ENCODE measurements at regions not wholly inside any gene's neighbourhood (a gene's known extent, or its start where the extent isn't known, plus 50 kb on each side); places are given as distances from the start of the nearest gene placed in this dataset.

DNA sequence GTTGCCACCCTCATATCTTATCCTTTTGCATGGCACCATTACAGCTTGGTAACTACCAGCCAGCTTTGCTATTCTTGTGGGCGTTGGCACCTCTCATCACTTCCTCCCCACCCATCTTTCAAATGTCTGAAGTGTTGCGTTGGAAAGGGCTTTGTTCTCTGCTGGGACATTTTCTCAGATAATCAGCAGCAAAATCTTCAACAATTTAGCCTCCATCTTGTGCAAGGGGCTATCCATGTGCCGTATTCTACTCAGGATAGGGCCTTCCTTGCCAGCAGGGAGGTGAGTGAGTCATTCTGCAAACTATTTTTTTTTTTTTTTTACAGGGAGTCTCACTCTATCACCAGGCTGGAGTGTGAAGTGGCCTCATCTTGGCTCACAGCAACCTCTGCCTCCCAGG lies 62.1 kb upstream of the NUDT12 start:
- intact Hi-C loops (cut with micrococcal nuclease; ENCODE audit: unreplicated experiment): no loop called here
- Histone ChIP-seq H3K36me3 (ENCODE audit: insufficient read depth, low read length, poor library complexity, severe bottlenecking) (no peaks in the 10 kb centered on the region), H3K9me3 (ENCODE audit: low read depth, low read length, poor library complexity, severe bottlenecking) (no peaks in the 10 kb centered on the region), H3K4me1 (ENCODE audit: insufficient read depth, low read length, poor library complexity, severe bottlenecking) (no peaks in the 10 kb centered on the region), H3K27me3 (replicated peaks; ENCODE audit: insufficient read depth, low read depth, low read length, poor library complexity) (no peaks in the 10 kb centered on the region), H3K27ac (ENCODE audit: low read depth, low read length, poor library complexity, severe bottlenecking) (no peak overlapping the region), H3K4me3 (ENCODE audit: low read depth, low read length, poor library complexity, severe bottlenecking) (no peak overlapping the region)
- ChIA-PET CTCF (no interaction called here), POLR2A (ENCODE audit: low non-redundant PET) (no interaction called here)
- no peak for DNase-seq (ENCODE audit: low spot score)
- no TSS peak for BruUV-seq (replicated peaks)
- TF ChIP-seq, protein P1, sequence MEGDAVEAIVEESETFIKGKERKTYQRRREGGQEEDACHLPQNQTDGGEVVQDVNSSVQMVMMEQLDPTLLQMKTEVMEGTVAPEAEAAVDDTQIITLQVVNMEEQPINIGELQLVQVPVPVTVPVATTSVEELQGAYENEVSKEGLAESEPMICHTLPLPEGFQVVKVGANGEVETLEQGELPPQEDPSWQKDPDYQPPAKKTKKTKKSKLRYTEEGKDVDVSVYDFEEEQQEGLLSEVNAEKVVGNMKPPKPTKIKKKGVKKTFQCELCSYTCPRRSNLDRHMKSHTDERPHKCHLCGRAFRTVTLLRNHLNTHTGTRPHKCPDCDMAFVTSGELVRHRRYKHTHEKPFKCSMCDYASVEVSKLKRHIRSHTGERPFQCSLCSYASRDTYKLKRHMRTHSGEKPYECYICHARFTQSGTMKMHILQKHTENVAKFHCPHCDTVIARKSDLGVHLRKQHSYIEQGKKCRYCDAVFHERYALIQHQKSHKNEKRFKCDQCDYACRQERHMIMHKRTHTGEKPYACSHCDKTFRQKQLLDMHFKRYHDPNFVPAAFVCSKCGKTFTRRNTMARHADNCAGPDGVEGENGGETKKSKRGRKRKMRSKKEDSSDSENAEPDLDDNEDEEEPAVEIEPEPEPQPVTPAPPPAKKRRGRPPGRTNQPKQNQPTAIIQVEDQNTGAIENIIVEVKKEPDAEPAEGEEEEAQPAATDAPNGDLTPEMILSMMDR (conservative IDR thresholded peaks at IDR 0.05; ENCODE audit: low read depth, low read length): no peak
- TF ChIP-seq EZH2 (IDR thresholded peaks at IDR 0.05; ENCODE audit: borderline replicate concordance, low read depth, low read length, poor library complexity, severe bottlenecking): no peak

- intact Hi-C loops (cut with micrococcal nuclease; ENCODE audit: unreplicated experiment): no loop called here
Observed at GRCh38 chr5:103624035-103624480, 61.5 kb upstream of the NUDT12 start.

GRCh38 chr5:103623425-103623824 lies 60.8 kb upstream of the NUDT12 start:
- no peaks in the 10 kb centered on the region for H3K27me3 ChIP-seq (replicated peaks; ENCODE audit: insufficient read depth, low read depth, low read length, poor library complexity)
- DNase-seq (ENCODE audit: low spot score): no peak
- H3K9me3 ChIP-seq (ENCODE audit: low read depth, low read length, poor library complexity, severe bottlenecking): no peaks in the 10 kb centered on the region
- no peaks in the 10 kb centered on the region for H3K36me3 ChIP-seq (ENCODE audit: insufficient read depth, low read length, poor library complexity, severe bottlenecking)
- CTCF ChIA-PET: no interaction called here
- intact Hi-C loops (cut with micrococcal nuclease; ENCODE audit: unreplicated experiment): no loop called here
- TF ChIP-seq, protein P1 (conservative IDR thresholded peaks at IDR 0.05; ENCODE audit: low read depth, low read length): no peak
- TF ChIP-seq EZH2 (IDR thresholded peaks at IDR 0.05; ENCODE audit: borderline replicate concordance, low read depth, low read length, poor library complexity, severe bottlenecking): no peak
- no peak overlapping the region for H3K27ac ChIP-seq (ENCODE audit: low read depth, low read length, poor library complexity, severe bottlenecking)
- BruUV-seq (replicated peaks): no TSS peak
- no peak overlapping the region for H3K4me3 ChIP-seq (ENCODE audit: low read depth, low read length, poor library complexity, severe bottlenecking)
- H3K4me1 ChIP-seq (ENCODE audit: insufficient read depth, low read length, poor library complexity, severe bottlenecking): no peaks in the 10 kb centered on the region
- POLR2A ChIA-PET (ENCODE audit: low non-redundant PET): no interaction called here

More at GRCh38 chr5:103624035-103624480, 61.5 kb upstream of the NUDT12 start:
- Histone ChIP-seq H3K9me3 (ENCODE audit: low read depth, low read length, poor library complexity, severe bottlenecking) (no peaks in the 10 kb centered on the region), H3K27ac (ENCODE audit: low read depth, low read length, poor library complexity, severe bottlenecking) (no peak overlapping the region), H3K4me3 (ENCODE audit: low read depth, low read length, poor library complexity, severe bottlenecking) (no peak overlapping the region), H3K36me3 (ENCODE audit: insufficient read depth, low read length, poor library complexity, severe bottlenecking) (no peaks in the 10 kb centered on the region), H3K4me1 (ENCODE audit: insufficient read depth, low read length, poor library complexity, severe bottlenecking) (no peaks in the 10 kb centered on the region), H3K27me3 (replicated peaks; ENCODE audit: insufficient read depth, low read depth, low read length, poor library complexity) (no peaks in the 10 kb centered on the region)
- TF ChIP-seq EZH2 (IDR thresholded peaks at IDR 0.05; ENCODE audit: borderline replicate concordance, low read depth, low read length, poor library complexity, severe bottlenecking): no peak
- TF ChIP-seq, protein P1 (conservative IDR thresholded peaks at IDR 0.05; ENCODE audit: low read depth, low read length): no peak
- ChIA-PET POLR2A (ENCODE audit: low non-redundant PET) (no interaction called here), CTCF (no interaction called here)
- no TSS peak for BruUV-seq (replicated peaks)
- no peak for DNase-seq (ENCODE audit: low spot score)

All from A673 (cell line).